NCI-H2107 (cell line): ENCODE measurements at regions not wholly inside any gene's neighbourhood (a gene's known extent, or its start where the extent isn't known, plus 50 kb on each side); places are given as distances from the start of the nearest gene placed in this dataset.

Source experiments
- DNase-seq: peaks from one replicate; lab custom pipeline; 2025; lab: John Stamatoyannopoulos, UW

DNA sequence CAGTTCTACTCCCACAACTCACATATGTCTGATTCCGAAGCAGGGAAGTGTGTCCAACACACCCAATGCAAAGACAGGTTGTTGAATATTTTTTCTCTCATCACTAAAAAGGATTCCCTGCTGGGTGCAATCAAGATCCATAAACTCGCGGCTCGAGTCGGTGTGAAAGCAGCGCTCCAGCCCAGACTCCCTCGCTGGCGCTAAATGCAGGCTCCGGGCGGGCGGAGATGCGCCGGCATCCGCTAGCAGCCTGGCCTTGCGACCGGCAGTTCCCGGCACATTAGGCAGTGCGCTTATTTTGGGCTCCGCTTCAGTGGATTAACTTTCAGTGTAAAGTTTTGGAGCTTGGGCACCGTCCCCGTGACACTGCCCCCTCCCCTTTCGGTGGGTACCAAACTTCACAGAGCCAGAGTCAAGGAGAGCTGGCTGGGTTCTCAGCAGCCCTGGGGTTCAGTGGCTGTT lies 87.7 kb upstream of the POU3F1 start:
- no peak for DNase-seq

DNA sequence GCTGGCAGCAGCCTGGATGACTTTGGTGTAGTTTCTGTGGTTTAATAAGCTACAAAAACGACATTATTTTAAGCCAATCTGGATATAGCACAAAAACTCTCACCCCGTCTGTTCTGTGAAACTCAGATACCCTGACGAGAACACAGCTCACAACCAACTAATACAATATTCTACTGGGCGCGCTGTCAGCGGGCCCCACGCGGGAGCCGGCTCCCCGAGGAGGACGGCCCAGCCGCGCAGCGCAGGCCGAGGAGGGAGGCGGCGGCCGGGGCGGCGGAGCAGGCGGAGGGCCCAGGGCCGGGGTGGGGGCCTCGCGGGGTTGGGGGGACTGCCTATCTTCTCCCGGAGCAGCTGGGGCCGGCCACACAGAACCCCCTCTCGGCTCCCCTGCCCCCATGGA lies 87.2 kb upstream of the POU3F1 start:
- no peak for DNase-seq

DNA sequence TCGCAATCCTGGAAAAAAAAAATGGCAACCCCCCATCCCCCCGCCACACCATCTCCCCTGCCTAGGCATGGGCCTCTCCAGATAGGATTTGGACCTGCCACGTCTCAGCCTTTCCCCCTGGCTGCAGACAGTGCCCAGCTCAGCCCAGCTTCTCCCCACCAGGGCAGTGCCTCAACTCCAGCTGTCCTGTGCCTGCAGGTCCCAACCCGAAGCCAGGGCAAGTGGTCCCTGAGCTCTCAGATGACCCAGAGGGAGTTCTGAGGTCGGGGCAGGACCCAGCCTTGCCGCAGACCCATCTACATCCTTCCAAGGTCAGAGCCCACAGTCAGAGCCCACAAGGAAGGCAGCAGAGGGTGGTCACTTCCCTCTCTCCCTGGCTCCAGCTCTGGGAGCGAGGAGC lies 86.7 kb upstream of the POU3F1 start:
- DNase-seq = no peak

DNA sequence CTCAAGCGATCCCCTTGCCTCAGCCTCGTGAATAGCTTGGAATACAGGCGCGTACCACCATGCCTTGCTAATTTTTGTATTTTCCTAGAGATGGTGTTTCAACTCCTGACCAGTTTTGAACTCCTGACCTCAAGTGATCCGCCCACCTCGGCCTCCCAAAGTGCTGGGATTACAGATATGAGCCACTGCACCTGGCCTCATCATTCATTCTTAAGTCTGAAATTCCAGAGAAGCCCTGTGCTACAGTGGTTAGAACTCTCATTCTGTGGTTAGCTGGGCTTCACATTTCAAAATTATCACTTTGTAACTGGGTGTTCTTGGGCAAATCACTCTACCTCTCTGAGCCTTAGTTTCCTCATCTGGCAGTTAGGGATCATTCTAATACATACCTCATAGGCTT lies 86.1 kb upstream of the POU3F1 start:
- DNase-seq = no peak

DNA sequence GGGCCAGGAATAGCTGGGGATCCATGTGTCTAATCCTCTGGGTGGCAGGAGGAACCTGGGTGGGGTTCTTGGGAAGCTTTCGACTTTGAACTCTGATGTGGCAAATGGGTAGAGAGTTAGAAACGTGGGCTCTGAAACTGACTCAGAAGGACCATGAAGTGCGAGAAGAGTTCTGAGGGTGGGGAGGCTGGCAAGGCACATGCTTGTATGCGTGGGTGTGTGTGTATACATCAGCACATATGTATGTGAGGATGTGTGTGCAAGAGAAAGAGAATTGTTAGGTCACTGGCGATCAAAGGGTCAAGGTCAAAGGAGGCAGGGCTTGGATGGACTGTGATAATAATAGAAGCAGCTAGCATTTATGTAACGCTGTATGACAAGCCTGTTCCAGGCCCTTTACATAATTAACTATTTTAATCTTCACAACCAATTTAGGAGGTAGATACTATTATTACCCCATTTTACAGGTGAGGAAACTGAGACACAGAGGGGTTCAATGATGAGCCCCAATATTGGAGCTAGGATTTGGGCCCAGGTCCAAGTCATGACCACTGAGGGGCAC lies 84.5 kb upstream of the POU3F1 start:
- DNase-seq = no peak

DNA sequence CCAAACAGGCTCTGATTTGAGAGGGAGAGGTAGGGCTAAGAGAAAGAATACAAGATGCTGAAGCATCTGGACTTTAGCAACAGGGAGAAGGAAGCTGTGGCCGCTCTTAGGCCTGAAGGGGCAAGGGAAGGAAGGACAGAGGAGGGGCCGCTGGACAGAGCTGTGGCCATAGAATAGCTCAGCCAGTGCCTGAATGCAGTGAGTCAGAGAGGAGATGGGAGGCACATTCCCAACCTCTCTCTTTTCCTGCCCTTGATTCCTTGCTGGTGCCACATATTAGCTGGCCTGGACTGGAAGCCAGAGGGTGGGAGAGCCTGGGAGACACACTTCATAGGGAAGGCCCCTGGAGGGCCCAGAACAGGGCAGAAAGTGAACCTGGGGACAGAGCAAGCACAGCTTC lies 83.4 kb upstream of the POU3F1 start:
- no peak for DNase-seq

DNA sequence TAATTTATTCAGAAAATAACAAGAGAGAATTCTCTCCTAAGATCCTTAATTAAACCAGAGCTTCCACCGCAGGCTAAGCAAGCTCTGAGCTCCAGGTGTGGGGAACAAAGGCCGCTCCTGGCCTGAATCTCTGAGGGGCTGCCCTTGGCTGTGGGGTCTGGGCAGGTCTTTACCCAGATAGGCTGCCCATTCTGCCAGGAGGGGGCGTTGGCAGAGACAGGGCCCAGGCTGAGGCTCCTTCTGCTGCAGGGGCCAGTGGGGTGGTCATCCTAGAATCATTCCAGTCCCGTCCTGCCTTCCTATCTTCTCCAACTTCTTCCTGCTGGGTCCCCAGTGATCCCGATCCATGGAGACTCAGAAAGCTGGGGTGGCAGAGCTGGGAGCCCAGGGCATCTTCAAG lies 82.9 kb upstream of the POU3F1 start:
- DNase-seq = no peak

DNA sequence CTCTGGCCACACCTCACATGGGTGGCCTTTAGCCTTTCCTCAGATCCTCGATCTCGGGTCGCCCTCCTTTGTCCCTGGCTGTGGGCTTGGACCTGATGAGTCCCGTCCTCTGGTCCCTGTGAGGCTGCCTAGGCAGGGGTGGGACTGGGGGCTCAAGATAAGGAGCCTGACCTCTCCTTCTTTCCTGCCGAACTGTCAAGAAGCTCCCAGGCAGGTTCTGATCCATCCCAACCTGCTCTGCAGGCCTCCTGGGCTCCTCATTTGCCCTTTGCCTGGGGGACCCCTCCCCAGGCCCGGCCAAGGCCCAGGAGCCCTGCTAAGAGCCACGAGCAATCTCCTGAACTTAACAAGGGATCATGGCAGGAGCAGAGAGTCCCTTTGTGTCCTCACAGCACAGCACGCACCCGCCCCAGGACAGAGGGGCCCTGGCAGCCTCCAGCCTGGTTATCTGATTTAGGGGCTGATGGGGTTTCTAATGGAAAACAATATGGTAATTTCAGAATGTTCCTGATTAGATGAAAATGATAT lies 82.4 kb upstream of the POU3F1 start:
- DNase-seq = no peak

DNA sequence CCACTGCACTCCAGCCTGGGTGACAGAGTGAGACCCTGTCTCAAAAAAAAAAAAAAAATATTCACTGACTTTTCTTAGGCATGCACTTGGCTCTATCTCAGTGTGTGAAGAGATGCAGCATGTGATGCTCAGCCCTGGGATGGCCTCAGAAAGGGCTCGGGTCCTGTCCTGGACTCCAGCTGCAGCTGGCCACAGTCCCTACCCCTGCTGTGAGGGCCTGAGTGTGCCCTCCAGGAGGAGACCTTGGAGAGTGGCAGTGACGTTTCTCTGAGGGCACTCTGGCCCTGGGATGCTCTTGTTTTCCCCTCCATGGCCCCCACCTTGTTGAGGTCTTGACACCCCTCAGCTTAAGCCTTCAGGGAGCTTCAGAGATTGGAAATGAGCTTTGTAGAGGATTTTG lies 81.9 kb upstream of the POU3F1 start:
- DNase-seq = no peak

DNA sequence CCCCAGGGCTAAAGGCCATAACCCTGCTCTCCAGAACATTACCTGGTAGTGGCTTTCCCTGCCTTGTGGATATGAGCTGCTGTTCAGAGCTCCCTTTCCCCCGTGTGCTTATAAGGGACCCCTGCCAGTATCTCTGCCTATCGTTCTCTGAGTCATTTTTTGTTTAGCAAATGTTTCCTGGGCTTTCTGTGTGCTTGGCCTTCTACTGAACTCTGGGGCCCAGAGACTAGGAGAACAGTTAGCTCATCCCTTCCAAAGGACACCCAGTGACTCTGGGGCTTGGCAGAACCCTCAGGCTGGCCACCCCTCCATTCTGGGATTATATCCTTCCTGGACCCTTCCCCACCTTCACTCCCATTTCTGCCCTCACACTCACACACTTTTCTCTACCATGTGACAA lies 80.8 kb upstream of the POU3F1 start:
- no peak for DNase-seq

DNA sequence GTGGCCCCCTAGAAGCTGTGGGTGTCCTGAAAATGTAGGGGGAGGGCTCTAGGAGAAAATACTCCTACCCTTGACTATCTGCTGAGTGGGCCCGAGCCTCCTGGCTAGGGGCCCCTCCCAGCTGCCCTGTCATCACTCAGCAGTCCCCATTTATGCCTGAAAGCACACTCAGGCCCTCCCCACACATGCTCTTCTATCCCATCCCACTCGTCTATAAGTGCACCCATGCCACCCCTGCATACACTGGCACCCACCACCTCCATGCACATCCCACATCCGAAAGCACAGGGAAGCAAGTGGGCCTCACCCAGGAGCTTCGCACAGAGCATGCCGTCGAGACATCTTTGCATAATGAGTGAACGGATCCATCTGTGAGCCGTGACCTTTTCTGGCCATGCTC lies 80.4 kb upstream of the POU3F1 start:
- DNase-seq = no peak

DNA sequence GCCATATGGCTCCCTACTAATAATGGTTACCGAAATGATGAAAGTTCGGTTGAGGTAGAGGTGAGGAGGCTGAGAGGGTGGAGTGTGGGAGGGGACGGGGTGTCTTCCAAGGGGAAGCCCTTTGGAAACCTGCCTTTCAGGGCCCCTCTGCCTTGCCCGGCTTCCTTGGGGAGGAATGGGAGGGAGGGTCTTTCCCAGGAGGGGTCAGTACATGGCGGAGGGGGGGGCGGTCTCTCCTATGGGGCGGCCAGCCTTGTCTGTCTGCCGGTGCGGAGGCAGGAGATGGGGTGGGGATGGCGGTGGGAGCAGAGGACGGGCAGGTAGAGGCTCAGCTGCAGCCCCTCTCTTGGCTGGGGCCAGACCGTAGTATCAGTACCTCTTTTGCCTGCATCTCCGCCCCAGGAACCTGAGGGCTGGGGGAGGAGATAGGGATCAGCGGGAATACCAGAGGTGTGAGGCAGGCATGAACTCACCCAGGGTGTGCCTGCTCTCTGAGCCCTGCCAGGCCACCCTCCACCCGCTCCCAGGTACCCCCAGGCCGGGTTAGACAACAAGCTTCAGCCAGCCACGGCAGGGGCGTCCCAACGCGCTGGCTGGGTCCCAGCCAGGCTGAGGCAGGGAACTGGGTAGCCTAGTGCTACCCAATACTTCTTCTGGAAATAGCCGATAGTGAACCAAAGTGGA lies 79.4 kb upstream of the POU3F1 start:
- DNase-seq = no peak

DNA sequence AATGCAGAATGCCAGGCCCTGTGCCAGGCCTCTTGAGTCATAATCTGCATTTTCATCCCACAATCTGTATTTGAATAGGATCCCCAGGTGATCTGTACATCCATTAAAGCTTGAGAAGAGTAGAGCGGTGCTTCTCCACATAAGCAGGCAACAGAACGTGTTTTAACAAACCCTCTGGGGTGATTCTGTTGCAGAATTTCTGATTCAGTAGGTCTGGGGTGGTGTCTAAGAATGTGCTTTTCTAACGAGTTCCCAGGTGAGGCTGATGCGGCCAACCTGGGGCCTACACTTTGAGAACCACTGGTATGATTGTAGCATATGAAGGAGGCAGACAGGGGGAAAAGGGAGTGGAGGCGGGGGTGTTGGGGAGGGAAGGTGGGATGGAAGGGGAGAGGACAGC lies 78.4 kb upstream of the POU3F1 start:
- DNase-seq = no peak

DNA sequence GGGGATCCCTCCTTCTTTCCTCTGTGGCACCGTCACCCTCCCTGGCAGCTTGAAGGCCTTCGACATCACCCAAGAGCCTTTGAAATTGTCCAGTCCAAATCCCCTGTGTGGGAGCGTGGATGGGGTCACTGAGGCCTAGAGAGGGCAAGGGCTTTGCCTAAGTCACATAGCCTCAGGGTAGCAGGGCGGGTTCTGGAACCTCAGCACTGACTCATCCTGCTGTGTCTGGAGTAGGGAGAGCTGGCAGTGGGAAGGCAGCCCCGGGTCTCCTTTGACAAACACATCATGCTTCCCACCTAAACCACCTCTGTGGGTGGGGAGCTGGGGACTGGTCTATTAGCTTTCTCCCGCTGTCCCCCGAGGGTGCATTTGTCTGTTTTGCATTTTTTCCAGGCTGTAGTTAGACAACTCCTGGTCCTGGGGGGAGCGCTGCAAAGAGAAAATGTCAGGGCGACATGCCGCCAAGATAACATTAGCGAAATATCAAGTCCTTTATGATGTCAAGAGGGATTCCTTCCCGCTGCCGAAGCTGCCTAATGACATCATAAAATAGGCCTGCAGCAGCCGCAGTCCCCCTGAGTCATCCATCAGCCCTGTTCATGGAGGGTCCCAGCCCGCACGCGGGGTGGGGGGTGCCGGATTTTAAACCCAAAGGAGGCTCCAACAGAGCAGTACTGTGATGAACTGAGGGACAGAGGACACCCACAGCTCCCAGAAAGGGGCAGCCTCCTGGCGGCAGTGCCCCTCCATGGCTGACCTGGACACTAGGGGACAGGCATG lies 77.0 kb upstream of the POU3F1 start:
- DNase-seq = no peak

DNA sequence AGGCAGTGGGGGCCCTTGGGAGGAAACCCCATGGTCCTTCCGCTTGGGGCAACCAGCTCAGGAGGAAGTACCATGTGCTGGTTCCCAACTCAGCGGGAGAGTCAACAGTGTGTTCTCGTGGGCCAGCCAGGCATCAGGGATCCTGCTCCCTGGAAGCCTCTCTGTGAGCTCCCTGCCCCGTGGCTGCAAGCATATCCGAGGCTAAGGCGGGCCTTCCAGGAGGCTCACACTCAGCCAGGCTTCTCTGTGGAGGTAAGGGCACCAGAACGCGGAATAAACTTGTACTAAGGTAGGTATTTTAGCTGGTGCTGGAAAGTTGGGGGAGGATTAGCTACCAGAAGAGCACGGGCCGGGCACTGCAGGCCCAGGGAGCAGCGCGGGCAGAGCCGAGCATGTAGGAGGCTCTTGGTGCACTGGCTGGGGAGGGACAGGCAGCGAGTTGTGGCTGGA lies 74.7 kb upstream of the POU3F1 start:
- no peak for DNase-seq

DNA sequence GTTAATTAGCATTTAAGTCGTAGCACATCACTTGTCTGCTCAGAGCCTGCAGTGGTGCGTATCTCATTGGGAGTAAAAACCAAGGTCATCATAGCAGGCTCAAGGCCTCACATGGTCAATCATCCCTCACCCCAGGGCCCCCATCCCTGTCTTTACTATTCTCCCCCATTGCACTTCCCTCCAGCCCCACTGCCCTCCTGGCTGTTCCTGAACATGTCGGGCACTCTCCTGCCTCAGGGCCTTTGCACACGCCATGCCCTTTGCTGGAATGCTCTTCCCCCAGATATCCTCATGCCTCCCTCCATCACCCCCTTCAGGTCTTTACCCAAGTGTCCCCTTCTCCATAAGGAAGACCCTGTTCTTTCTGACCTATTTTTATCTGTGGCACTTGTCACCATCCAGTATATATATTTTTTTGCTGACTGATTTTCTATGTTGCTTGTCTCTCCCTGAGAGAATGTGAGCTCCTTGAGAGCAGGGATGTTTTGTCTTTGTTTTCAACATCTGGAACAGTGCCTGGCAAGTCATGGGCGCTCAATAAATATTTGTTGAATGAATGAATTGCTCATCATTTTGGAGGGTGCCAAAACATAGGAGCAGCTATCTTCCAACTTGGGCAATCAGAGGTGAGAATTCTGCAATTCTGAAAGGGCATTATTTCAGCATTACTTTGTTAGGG lies 74.1 kb upstream of the POU3F1 start:
- DNase-seq = no peak

DNA sequence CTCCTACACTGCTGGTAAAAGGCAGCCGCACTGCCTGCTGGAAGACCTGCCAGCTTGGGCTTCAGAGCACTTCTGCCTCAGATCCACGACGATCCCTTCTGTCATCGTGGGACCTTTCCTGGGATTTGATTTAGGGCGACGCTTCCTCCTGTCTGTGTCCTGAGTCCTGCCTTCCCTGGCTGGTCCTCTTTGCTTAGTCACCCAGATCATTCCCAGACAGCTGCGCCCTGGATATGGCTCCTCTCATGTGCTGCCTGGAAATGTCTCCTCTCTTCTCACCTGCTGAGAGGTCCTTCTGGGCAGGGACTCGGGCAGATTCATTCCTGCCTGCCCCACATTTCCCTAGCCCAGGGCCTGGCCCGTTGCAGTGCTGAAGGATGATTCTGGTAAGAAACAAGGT lies 72.4 kb upstream of the POU3F1 start:
- DNase-seq = no peak

DNA sequence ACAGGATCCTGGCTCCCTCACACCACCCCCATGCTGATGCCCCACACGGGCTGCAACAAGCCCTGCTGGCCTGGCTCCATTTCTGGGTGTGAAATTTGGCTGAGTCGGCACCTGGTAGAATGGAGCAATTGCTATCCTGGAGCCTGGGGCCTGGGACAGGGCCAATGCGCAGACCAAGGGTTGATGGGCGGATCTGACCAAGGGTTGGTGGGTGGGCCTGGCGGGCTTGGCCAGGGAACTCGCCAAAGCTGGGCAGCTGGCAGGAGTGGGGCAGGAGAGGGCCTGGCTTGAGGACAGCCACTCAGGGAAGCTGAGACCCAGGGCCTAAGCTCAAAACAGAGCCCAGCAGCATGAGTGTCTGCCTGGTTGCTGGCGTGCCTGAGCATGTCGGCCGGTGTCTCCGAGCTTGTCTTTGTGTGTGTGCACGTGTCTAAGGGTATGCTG lies 70.9 kb upstream of the POU3F1 start:
- no peak for DNase-seq

DNA sequence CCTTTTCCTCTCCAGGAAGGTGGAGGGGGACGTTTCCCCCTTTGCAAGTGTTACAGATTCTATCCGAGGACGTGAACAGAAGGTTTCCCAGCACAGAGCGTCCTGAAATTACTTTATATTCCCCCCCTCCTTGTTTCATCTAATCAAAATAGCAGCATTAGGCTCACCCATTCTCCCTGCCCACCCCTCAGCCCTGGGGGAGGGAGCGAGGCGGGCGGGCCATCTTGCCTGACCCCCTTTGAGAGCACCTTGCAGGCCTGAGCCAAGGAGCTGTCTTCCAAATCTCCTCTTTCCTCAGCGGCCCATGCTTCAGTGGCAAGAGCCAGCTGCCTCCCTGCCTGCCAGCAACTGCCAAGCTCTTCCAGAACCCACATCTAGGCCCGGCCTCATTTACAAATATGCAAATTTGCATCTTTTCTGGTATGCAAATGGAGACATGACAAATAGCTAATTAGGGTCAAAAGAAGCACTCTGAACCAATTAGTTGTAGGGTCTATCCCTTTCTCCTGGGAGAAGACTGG lies 69.1 kb upstream of the POU3F1 start:
- no peak for DNase-seq

DNA sequence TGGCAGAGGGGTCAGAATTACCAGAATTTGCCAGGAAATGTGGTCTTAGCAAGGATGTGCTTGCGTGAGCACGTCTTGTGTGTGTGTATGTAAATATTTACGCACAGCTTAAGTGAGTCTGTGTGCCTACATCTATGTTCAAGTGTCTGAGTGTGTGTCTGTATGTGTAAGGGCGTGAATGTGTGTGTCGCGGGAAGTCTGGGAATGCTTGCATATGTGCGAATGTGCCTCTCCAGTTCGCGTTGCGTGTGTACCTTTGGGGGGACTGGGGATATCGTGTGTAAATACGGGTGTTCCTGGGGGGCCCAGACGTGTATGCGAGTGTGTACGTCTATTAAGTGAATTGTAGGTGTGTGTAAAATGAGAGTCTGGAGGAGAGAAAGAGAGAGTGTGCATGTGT lies 68.6 kb upstream of the POU3F1 start:
- no peak for DNase-seq

DNA sequence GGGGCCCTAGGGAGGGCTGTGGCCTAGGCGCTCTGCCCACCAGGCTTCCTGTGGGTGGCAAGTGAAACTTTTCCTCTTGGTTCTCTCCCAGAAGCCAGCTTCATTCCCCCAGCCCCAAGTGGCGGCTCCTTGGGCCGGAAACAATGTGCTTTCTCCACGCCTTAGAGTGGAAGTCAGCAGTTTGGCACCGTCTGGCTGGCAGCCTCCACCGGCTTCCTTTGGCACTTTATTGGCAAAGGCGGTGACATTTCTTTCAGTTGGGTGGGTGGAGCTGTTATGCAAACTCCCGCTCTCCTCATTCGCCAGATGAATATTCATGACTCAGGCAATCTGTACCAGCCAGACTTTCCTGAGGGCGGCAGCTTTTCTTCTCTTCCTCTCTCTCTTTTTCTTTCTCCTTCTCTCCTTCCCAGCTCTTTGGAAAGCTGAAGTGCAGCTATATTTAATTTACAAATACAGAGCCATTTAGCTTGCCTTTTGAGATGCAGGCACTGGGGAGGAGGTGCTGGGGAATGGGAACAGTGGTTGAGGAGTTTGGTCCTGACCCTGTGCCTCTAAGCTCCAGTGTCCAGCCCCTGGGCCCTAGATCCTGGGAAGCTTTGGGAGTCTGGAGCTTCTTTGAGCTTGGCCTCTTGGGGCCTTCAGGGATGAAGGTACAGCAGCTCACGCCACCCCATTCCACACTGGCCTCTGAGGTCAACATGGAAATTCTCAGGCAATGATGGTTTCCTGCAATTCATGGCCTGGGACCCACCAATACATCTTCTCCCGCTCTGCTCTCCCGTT lies 67.8 kb upstream of the POU3F1 start:
- no peak for DNase-seq
